H9 (cell line): ENCODE measurements at regions not wholly inside any gene's neighbourhood (a gene's known extent, or its start where the extent isn't known, plus 50 kb on each side); places are given as distances from the start of the nearest gene placed in this dataset.
"Not testable (repeated sequence)": the region's sequence is repeated elsewhere in the genome, so short reads cannot be mapped to it uniquely, and the experiment has no call there.

Source experiments
- DNase-seq: peaks from one replicate; pipeline ENCODE4 v3.0.0-alpha.2; 2017
- H2AFZ ChIP-seq: one replicate; pipeline ENCODE4 v1.6.1; 2013; ENCODE audit warnings: mild to moderate bottlenecking, low read length, control low read depth, moderate library complexity
- H2AK5ac ChIP-seq: 2 replicates; pipeline ENCODE4 v1.6.1; 2013; ENCODE audit warnings: low read length, control low read depth, mixed read lengths; ENCODE audit not compliant: insufficient read length
- H2BK120ac ChIP-seq: one replicate; pipeline ENCODE4 v1.6.1; 2013; ENCODE audit warnings: low read depth, mild to moderate bottlenecking, low read length, control low read depth, inconsistent platforms; ENCODE audit not compliant: poor library complexity, severe bottlenecking
- H2BK12ac ChIP-seq: 2 replicates; pipeline ENCODE4 v1.6.1; 2013; ENCODE audit warnings: low read length, control low read depth, mixed read lengths, low read depth; ENCODE audit not compliant: insufficient read length
- H2BK15ac ChIP-seq: 2 replicates; pipeline ENCODE4 v1.6.1; 2013; ENCODE audit warnings: low read depth, low read length, control low read depth
- H2BK20ac ChIP-seq: one replicate; pipeline ENCODE4 v1.6.1; 2013; ENCODE audit warnings: low read depth, mild to moderate bottlenecking, low read length, control low read depth, inconsistent platforms; ENCODE audit not compliant: poor library complexity, severe bottlenecking
- H2BK5ac ChIP-seq: 2 replicates; pipeline ENCODE4 v1.6.1; 2013; ENCODE audit warnings: low read length, control low read depth, mixed read lengths; ENCODE audit not compliant: insufficient read length
- H3K14ac ChIP-seq: 2 replicates; pipeline ENCODE4 v1.6.1; 2013; ENCODE audit warnings: low read length, control low read depth; ENCODE audit not compliant: insufficient read depth
- H3K18ac ChIP-seq: 2 replicates; pipeline ENCODE4 v1.6.1; 2013; ENCODE audit warnings: low read depth, mild to moderate bottlenecking, mixed read lengths, low read length, control low read depth; ENCODE audit not compliant: insufficient read length
- H3K23ac ChIP-seq: 2 replicates; pipeline ENCODE4 v1.6.1; 2013; ENCODE audit warnings: low read length, control low read depth, mixed read lengths, low read depth; ENCODE audit not compliant: insufficient read length
- H3K23me2 ChIP-seq: 2 replicates; pipeline ENCODE4 v1.6.1; 2013; ENCODE audit warnings: low read depth, mild to moderate bottlenecking, mixed read lengths, low read length, control low read depth; ENCODE audit not compliant: insufficient read length, poor library complexity, severe bottlenecking
- H3K27ac ChIP-seq: 2 replicates; pipeline ENCODE4 v1.5.1; 2013; ENCODE audit warnings: low read length, control low read depth, mixed read lengths, low read depth; ENCODE audit not compliant: insufficient read length
- H3K27me3 ChIP-seq: 2 replicates; pipeline ENCODE4 v1.6.1; 2013; ENCODE audit warnings: low read length, control low read depth, inconsistent platforms; ENCODE audit not compliant: insufficient read depth
- H3K4ac ChIP-seq: 2 replicates; pipeline ENCODE4 v1.6.1; 2013; ENCODE audit warnings: low read depth, mild to moderate bottlenecking, control low read depth, inconsistent platforms, low read length, moderate library complexity
- H3K4me1 ChIP-seq: 2 replicates; pipeline ENCODE4 v1.6.1; 2013; ENCODE audit warnings: low read length, control low read depth, inconsistent platforms; ENCODE audit not compliant: insufficient read depth
- H3K4me2 ChIP-seq: 2 replicates; pipeline ENCODE4 v1.6.1; 2013; ENCODE audit warnings: low read length, control low read depth, mixed read lengths; ENCODE audit not compliant: insufficient read length, insufficient read depth
- H3K56ac ChIP-seq: 2 replicates; pipeline ENCODE4 v1.6.1; 2013; ENCODE audit warnings: low read depth, mild to moderate bottlenecking, mixed read lengths, low read length, control low read depth; ENCODE audit not compliant: insufficient read length
- H3K79me1 ChIP-seq: 2 replicates; pipeline ENCODE4 v1.6.1; 2013; ENCODE audit warnings: low read depth, mild to moderate bottlenecking, moderate library complexity, low read length, control low read depth, inconsistent platforms; ENCODE audit not compliant: insufficient read depth, poor library complexity, severe bottlenecking
- H3K79me2 ChIP-seq: 2 replicates; pipeline ENCODE4 v1.6.1; 2013; ENCODE audit warnings: low read length, control low read depth, inconsistent platforms; ENCODE audit not compliant: insufficient read depth
- H3K9ac ChIP-seq: 2 replicates; pipeline ENCODE4 v1.6.1; 2013; ENCODE audit warnings: low read length, control low read depth, mixed read lengths; ENCODE audit not compliant: insufficient read length; ENCODE audit errors: extremely low read depth
- H3K9me3 ChIP-seq: one replicate; pipeline ENCODE4 v1.6.1; 2013; ENCODE audit warnings: low read depth, low read length, inconsistent platforms; ENCODE audit not compliant: control insufficient read depth
- H3T11ph ChIP-seq: one replicate; pipeline ENCODE4 v1.6.1; 2013; ENCODE audit warnings: mild to moderate bottlenecking, low read length, control low read depth, inconsistent platforms
- H4K20me1 ChIP-seq: one replicate; pipeline ENCODE4 v1.6.1; 2013; ENCODE audit not compliant: control insufficient read depth, insufficient read length, insufficient read depth
- H4K5ac ChIP-seq: 2 replicates; pipeline ENCODE4 v1.6.1; 2013; ENCODE audit warnings: low read depth, mild to moderate bottlenecking, mixed read lengths, low read length, control low read depth; ENCODE audit not compliant: insufficient read length
- H4K8ac ChIP-seq: replicated peaks from 2 replicates; pipeline ENCODE4 v1.6.1; 2013; ENCODE audit warnings: low read length, control low read depth, mixed read lengths, low read depth; ENCODE audit not compliant: insufficient read length
- H4K91ac ChIP-seq: 2 replicates; pipeline ENCODE4 v1.6.1; 2013; ENCODE audit warnings: low read depth, mild to moderate bottlenecking, moderate library complexity, mixed read lengths, low read length, control low read depth; ENCODE audit not compliant: insufficient read length
- H3K27ac Mint-ChIP-seq, 3 experiments: 2 replicates in 2 of 3; 3 replicates in 1 of 3; pipeline ENCODE4 v1.8.0; 2020 to 2021; ENCODE audit warnings: mixed read lengths in 3 of 3, mild to moderate bottlenecking in 1 of 3, moderate library complexity in 1 of 3
- H3K27me3 Mint-ChIP-seq: 2 replicates; pipeline ENCODE4 v1.8.0; 2021; ENCODE audit warnings: low read depth, mild to moderate bottlenecking, moderate library complexity, mixed read lengths
- H3K36me3 Mint-ChIP-seq, 3 experiments: 2 replicates in 2 of 3; 3 replicates in 1 of 3; pipeline ENCODE4 v1.8.0; 2020 to 2021; ENCODE audit warnings: low read depth in 3 of 3, mixed read lengths in 3 of 3; ENCODE audit not compliant: insufficient read depth in 1 of 3
- H3K4me1 Mint-ChIP-seq, 2 experiments: 2 replicates each; pipeline ENCODE4 v1.8.0; 2020; ENCODE audit warnings: mixed read lengths in 2 of 2
- H3K4me3 Mint-ChIP-seq, 2 experiments: 2 replicates in 1 of 2; 3 replicates in 1 of 2; pipeline ENCODE4 v1.8.0; 2020 to 2021; ENCODE audit warnings: mild to moderate bottlenecking in 2 of 2, mixed read lengths in 2 of 2, moderate library complexity in 1 of 2
- H3K9me3 Mint-ChIP-seq, 2 experiments: 2 replicates in 1 of 2; 3 replicates in 1 of 2; pipeline ENCODE4 v1.8.0; 2020; ENCODE audit warnings: mild to moderate bottlenecking in 2 of 2, mixed read lengths in 2 of 2, moderate library complexity in 1 of 2
- CTCF ChIP-seq: fragments of 200-600 bp; sonication (generic); conservative IDR thresholded peaks from 3 replicates; pipeline ENCODE4 v1.8.0; 2021; ENCODE audit warnings: antibody characterized with exemption, mild to moderate bottlenecking
- WGBS: extraction: QIAGEN DNeasy Blood & Tissue Kit; methylation state at CpG from one replicate; pipeline ENCODE4 v1.1.7; 2013; ENCODE audit warnings: missing lambda C conversion rate, low lambda C conversion rate, mixed read lengths; ENCODE audit not compliant: insufficient read length; ENCODE audit errors: extremely low coverage; 5-methylcytosine and 5-hydroxymethylcytosine counted together

GRCh38 chr3:6066397-6066796, 794.5 kb upstream of the GRM7 start:
- H3K9me3 Mint-ChIP-seq, result no peaks in the 10 kb centered on the region; a peak in 1 of 5 replicates
- TF ChIP-seq CTCF, result no peak
- Histone ChIP-seq H3K4me1 (peaks cover 15% of the 10 kb centered on the region; the same call in 1 of the 2 replicates), H3K56ac (no peak overlapping the region), H4K20me1 (no peaks in the 10 kb centered on the region), H3K27ac (no peak overlapping the region), H3T11ph (no peak overlapping the region), H2BK15ac (no peak overlapping the region), H3K9ac (no peak overlapping the region), H4K91ac (no peak overlapping the region), H3K4ac (no peak overlapping the region), H3K79me2 (no peaks in the 10 kb centered on the region), H3K79me1 (no peaks in the 10 kb centered on the region), H4K8ac (no peak overlapping the region), H3K27me3 (no peaks in the 10 kb centered on the region), H3K14ac (no peak overlapping the region), H2BK12ac (no peak overlapping the region), H2BK120ac (no peak overlapping the region), H3K9me3 (no peaks in the 10 kb centered on the region), H2BK5ac (no peak overlapping the region), H3K18ac (no peak overlapping the region), H3K23ac (no peak overlapping the region), H2AK5ac (no peak overlapping the region), H3K4me2 (no peak overlapping the region), H4K5ac (no peak overlapping the region), H2AFZ (no peak overlapping the region), H3K23me2 (no peaks in the 10 kb centered on the region), H2BK20ac (no peak overlapping the region)
- H3K27ac Mint-ChIP-seq, result no peak overlapping the region
- no CpG with 5 or more reads among the region's 2 CpGs for WGBS
- no peak for DNase-seq
- H3K36me3 Mint-ChIP-seq, result no peaks in the 10 kb centered on the region
- no peaks in the 10 kb centered on the region; the same call in none of the 2 replicates for H3K27me3 Mint-ChIP-seq
- peaks cover 34 to 35% of the 10 kb centered on the region in 2 experiments for H3K4me1 Mint-ChIP-seq
- H3K4me3 Mint-ChIP-seq, result no peak overlapping the region

DNA sequence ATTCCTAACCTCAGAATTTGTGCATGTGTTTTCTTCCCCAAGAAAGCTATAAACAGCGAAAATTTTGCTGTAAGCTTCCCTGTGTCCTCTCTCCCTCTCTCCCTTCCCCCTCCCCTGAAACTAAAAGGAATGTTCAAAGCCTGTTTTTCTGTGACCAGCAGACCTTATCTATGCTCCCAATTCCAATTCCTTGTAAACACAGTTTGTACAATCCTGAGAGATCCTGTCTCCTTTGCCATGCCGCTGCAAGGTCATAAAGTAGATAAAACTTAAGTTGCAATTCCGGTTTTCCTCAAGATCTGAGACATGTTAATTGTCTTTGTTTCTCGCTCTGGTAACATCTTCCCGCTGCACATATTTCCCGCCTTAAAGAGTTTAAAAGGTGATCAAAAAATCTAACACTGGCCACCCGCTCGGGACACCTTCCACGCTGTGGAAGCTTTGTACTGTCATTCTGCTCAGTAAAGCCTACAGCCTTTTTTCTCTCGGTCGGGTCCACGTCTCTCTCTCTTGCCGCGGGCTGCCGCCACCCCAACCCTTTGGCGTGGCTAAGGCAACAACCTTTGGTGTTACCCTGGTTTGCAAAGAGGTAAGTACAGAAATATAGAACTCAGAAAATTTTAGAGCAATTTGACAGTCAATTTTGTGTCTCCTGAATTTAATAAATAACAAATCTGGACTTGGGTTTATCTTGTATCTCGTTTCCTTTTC, 793.9 kb upstream of the GRM7 start:
- H3T11ph ChIP-seq, H2AFZ ChIP-seq, H2AK5ac ChIP-seq, H4K8ac ChIP-seq, H2BK20ac ChIP-seq, H3K27ac Mint-ChIP-seq, H3K18ac ChIP-seq, H2BK12ac ChIP-seq, H3K9me3 ChIP-seq, H3K27me3 Mint-ChIP-seq, H3K14ac ChIP-seq, H4K20me1 ChIP-seq, DNase-seq, H3K27ac ChIP-seq, H3K27me3 ChIP-seq, H3K4ac ChIP-seq, H3K23ac ChIP-seq, H4K5ac ChIP-seq, H3K36me3 Mint-ChIP-seq, H2BK5ac ChIP-seq, H3K56ac ChIP-seq, H3K4me3 Mint-ChIP-seq, H2BK120ac ChIP-seq, H3K79me1 ChIP-seq, H3K79me2 ChIP-seq, H3K4me2 ChIP-seq, H3K23me2 ChIP-seq, H3K9me3 Mint-ChIP-seq, H4K91ac ChIP-seq, H2BK15ac ChIP-seq, H3K9ac ChIP-seq: not testable (repeated sequence)
- no CpG with 5 or more reads among the region's 17 CpGs for WGBS
- H3K4me1 ChIP-seq, result peaks cover 15% of the 10 kb centered on the region; the same call in 1 of the 2 replicates
- peaks cover 36 to 37% of the 10 kb centered on the region in 2 experiments for H3K4me1 Mint-ChIP-seq
